Vagina (tissue), 2 donors: ENCODE measurements at regions not wholly inside any gene's neighbourhood (a gene's known extent, or its start where the extent isn't known, plus 50 kb on each side); places are given as distances from the start of the nearest gene placed in this dataset.

Experiments used
- CTCF ChIP-seq, 3 experiments: fragments of 450-650 bp in 2 of 3; fragments of 200-600 bp in 1 of 3; sonication (generic) in 1 of 3; IDR thresholded peaks; one replicate each; pipeline ENCODE4 v1.5.1; 2017 to 2019; ENCODE audit warnings: antibody characterized with exemption in 3 of 3, mild to moderate bottlenecking in 2 of 3, moderate library complexity in 2 of 3
- POLR2A ChIP-seq, 2 donors: fragments of 450-650 bp; IDR thresholded peaks; one replicate each; pipeline ENCODE4 v1.6.1; 2017; ENCODE audit warnings: antibody characterized with exemption in 2 of 2, mild to moderate bottlenecking in 2 of 2, moderate library complexity in 2 of 2
- POLR2AphosphoS5 ChIP-seq, 2 donors: sonication (generic); formaldehyde crosslinking; IDR thresholded peaks; one replicate each; pipeline ENCODE4 v1.9.0; 2017; ENCODE audit warnings: antibody characterized with exemption in 2 of 2, mild to moderate bottlenecking in 2 of 2, low read depth in 1 of 2; ENCODE audit not compliant: insufficient read depth in 1 of 2

DNA sequence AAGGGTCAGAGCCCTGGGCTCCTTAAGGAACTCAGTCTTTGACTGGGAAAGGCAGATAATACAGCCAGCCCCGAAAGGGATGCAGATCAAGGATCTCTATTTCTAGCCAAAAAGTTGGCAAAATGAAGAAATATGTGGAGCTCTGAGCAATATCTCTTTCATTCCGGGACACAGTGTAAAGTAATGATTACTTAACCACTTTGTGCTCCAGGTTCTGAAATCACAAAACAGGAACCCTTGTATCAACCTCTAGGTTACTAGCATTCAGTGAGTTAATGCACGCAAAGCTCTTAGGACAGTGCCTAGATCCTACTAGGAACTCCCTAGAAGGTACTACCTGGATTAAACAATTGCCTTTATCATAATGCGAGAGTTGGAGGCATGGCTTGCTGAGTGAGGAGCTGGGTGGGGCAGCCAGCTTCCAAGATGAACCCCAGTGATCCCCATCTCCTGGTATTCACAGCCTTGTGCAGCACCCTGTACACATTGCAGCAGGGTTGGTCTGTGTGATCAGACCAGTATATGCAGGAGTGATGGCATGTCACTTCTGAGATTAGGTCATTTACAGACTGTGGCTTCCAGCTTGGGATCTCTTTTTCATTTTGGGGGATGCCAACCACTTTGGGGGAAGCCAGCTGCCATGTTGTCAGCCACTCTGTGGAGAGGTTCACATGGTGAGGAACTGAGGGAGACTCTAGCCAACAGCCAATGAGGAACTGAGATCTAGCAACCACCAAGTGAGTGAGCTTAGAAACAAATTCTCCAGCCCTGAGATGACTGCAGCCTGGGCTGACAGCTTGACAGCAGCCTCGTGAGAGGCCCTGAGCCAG lies 103.1 kb upstream of the SLC44A1 start:
- no peak for TF ChIP-seq POLR2AphosphoS5 (IDR thresholded peaks at IDR 0.05; ENCODE audit: insufficient read depth in 1 of 2, low read depth in 1 of 2)
- no peak for TF ChIP-seq CTCF (IDR thresholded peaks at IDR 0.05)
- no peak for TF ChIP-seq POLR2A (IDR thresholded peaks at IDR 0.05)
